ENCODE measurements at regions not wholly inside any gene's neighbourhood (a gene's known extent, or its start where the extent isn't known, plus 50 kb on each side); places are given as distances from the start of the nearest gene placed in this dataset.

DNA sequence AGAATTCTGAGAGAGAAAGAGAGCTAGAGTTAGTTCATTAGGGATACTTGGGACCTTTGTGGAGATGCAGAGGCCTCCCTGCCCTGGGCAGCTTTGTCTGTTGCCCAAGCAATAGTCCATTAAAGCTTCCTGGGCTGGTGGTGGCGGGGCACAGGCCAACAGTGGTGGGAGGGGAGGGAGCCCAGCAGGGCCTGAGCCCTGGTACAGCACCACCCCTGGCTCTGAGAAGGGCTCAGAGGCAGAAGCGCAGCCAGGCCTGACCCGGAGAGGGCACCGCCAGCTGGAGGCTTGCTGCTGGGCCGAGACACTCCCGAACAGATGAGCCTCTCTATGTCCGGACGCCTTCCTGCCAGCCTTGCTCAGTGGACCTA lies 65.3 kb downstream of the EFNB1 start:
- TF ChIP-seq, protein P1, sequence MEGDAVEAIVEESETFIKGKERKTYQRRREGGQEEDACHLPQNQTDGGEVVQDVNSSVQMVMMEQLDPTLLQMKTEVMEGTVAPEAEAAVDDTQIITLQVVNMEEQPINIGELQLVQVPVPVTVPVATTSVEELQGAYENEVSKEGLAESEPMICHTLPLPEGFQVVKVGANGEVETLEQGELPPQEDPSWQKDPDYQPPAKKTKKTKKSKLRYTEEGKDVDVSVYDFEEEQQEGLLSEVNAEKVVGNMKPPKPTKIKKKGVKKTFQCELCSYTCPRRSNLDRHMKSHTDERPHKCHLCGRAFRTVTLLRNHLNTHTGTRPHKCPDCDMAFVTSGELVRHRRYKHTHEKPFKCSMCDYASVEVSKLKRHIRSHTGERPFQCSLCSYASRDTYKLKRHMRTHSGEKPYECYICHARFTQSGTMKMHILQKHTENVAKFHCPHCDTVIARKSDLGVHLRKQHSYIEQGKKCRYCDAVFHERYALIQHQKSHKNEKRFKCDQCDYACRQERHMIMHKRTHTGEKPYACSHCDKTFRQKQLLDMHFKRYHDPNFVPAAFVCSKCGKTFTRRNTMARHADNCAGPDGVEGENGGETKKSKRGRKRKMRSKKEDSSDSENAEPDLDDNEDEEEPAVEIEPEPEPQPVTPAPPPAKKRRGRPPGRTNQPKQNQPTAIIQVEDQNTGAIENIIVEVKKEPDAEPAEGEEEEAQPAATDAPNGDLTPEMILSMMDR (IDR thresholded peaks at IDR 0.05; ENCODE audit: insufficient read depth, low read depth, low read length), result no peak
- DNase-seq (ENCODE audit: low read depth), result no peak
- no peak overlapping the region for H3K4me3 ChIP-seq (ENCODE audit: low read depth, low read length)

DNA sequence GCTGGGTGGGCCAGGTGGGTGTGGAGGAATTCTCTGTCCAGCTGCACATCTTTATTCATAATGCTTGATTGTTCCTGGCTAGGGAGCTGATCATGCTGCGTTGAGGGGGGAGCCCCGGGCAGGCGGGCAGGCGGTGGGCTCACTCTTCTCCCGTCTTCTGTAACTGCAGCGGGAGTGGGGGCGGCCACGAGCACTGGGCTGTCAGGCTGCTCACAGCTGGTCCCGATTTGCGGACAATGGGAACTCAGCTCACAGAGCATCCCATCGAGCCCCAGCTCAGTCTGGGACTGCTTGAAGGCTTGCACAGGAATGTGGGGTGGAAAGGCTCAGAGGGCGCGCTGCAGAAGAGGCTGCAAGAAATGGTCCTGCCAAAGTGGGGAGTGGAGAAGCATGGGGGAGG lies 63.8 kb downstream of the EFNB1 start:
- no peak overlapping the region for H3K4me3 ChIP-seq (ENCODE audit: low read depth, low read length)
- TF ChIP-seq, protein P1 (IDR thresholded peaks at IDR 0.05; ENCODE audit: insufficient read depth, low read depth, low read length), result no peak
- no peak for DNase-seq (ENCODE audit: low read depth)

DNA sequence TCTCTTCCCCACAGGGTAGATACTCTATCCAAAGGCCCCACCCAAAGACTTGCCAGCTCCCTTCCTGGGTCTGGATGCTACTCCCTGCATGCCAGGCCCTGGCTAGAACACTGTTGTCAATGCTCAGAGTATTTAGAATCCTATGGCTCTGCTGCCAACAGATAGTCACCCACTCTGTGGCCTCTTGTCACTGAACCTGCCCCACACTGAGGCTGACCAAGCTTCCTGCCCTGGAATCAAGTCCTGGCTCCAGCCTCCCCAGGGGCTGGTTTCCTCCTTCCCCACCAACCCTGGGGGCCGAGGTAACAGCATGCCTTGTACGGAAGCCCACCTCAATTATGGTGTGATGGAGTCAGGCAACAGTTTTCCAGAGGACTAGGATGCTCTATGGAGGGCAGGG lies 63.3 kb downstream of the EFNB1 start:
- TF ChIP-seq, protein P1 (IDR thresholded peaks at IDR 0.05; ENCODE audit: insufficient read depth, low read depth, low read length), result no peak
- H3K4me3 ChIP-seq (ENCODE audit: low read depth, low read length), result no peak overlapping the region
- DNase-seq (ENCODE audit: low read depth), result no peak

Data from fibroblast of villous mesenchyme (primary cell).